GM23338 (cell line): ENCODE measurements at regions not wholly inside any gene's neighbourhood (a gene's known extent, or its start where the extent isn't known, plus 50 kb on each side); places are given as distances from the start of the nearest gene placed in this dataset.

Experiments
- ATAC-seq: fragments of 200-7000 bp; cut with Tn5 transposase; 3 replicates; pipeline ENCODE4 v1.9.1; 2020
- DNase-seq: peaks from one replicate; pipeline ENCODE4 v3.0.0-alpha.2; 2015; ENCODE audit warnings: low spot score
- H2AFZ ChIP-seq: fragments of 200-600 bp; sonication (generic); 2 replicates; pipeline ENCODE4 v1.8.0; 2016; ENCODE audit warnings: antibody characterized with exemption, mild to moderate bottlenecking, moderate library complexity
- H3F3A ChIP-seq: fragments of 200-600 bp; sonication (generic); replicated peaks from 2 replicates; pipeline ENCODE4 v1.8.0; 2017; ENCODE audit warnings: antibody characterized with exemption, mixed run types, low read depth
- H3K27ac ChIP-seq: fragments of 200-600 bp; sonication (generic); 2 replicates; pipeline ENCODE4 v1.6.1; 2016; ENCODE audit warnings: low read depth
- H3K27me3 ChIP-seq: fragments of 200-600 bp; sonication (generic); 2 replicates; pipeline ENCODE4 v1.8.0; 2016; ENCODE audit warnings: mild to moderate bottlenecking, mixed run types, moderate library complexity; ENCODE audit not compliant: insufficient read depth
- H3K36me3 ChIP-seq: fragments of 200-600 bp; sonication (generic); 2 replicates; pipeline ENCODE4 v1.8.0; 2016; ENCODE audit warnings: mild to moderate bottlenecking; ENCODE audit not compliant: insufficient read depth
- H3K4me1 ChIP-seq: fragments of 200-600 bp; sonication (generic); 2 replicates; pipeline ENCODE4 v1.8.0; 2016; ENCODE audit warnings: mild to moderate bottlenecking, moderate library complexity; ENCODE audit not compliant: insufficient read depth
- H3K4me2 ChIP-seq: fragments of 200-600 bp; sonication (generic); 2 replicates; pipeline ENCODE4 v1.7.1; 2017; ENCODE audit warnings: mixed run types
- H3K4me3 ChIP-seq: fragments of 200-600 bp; sonication (generic); 2 replicates; pipeline ENCODE4 v1.6.1; 2016; ENCODE audit warnings: mixed run types
- H3K79me2 ChIP-seq: fragments of 200-600 bp; sonication (generic); replicated peaks from 2 replicates; pipeline ENCODE4 v1.8.0; 2017; ENCODE audit warnings: mild to moderate bottlenecking; ENCODE audit not compliant: insufficient read depth
- H3K9me2 ChIP-seq: fragments of 200-600 bp; sonication (generic); 2 replicates; pipeline ENCODE4 v1.8.0; 2017; ENCODE audit not compliant: insufficient read depth
- H4K20me1 ChIP-seq: fragments of 200-600 bp; sonication (generic); replicated peaks from 2 replicates; pipeline ENCODE4 v1.8.0; 2017; ENCODE audit warnings: mild to moderate bottlenecking; ENCODE audit not compliant: insufficient read depth
- H3K27ac Mint-ChIP-seq: 2 replicates; pipeline ENCODE4 v1.8.0; 2020; ENCODE audit warnings: inconsistent platforms, mild to moderate bottlenecking, moderate library complexity, mixed read lengths
- H3K27me3 Mint-ChIP-seq: 3 replicates; pipeline ENCODE4 v1.8.0; 2022; ENCODE audit warnings: low read depth, mild to moderate bottlenecking, moderate library complexity, mixed read lengths, inconsistent platforms; ENCODE audit not compliant: insufficient read depth, poor library complexity
- H3K36me3 Mint-ChIP-seq: 3 replicates; pipeline ENCODE4 v1.8.0; 2021; ENCODE audit warnings: low read depth, mild to moderate bottlenecking, inconsistent platforms, moderate library complexity, mixed read lengths
- H3K4me1 Mint-ChIP-seq: 3 replicates; pipeline ENCODE4 v1.8.0; 2020; ENCODE audit warnings: mild to moderate bottlenecking, inconsistent platforms, mixed read lengths
- H3K4me3 Mint-ChIP-seq: 3 replicates; pipeline ENCODE4 v1.8.0; 2021; ENCODE audit warnings: moderate library complexity, mild to moderate bottlenecking, inconsistent platforms, mixed read lengths
- H3K9me3 Mint-ChIP-seq: 3 replicates; pipeline ENCODE4 v1.8.0; 2020; ENCODE audit warnings: moderate library complexity, mild to moderate bottlenecking, inconsistent platforms, mixed read lengths
- CREB1 ChIP-seq: fragments of 250-450 bp; sonication (Bioruptor Pico); IDR thresholded peaks from 2 replicates; pipeline ENCODE4 v1.5.0; 2020; ENCODE audit warnings: low read depth, mild to moderate bottlenecking, moderate library complexity
- CTCF ChIP-seq, 2 experiments: fragments of 200-600 bp in 1 of 2; sonication (generic) in 1 of 2; conservative IDR thresholded peaks; 2 replicates each; pipeline versions ENCODE4 v1.5.1 to v1.6.1; 2016 to 2017; ENCODE audit warnings: antibody characterized with exemption in 2 of 2, low read depth in 2 of 2, mild to moderate bottlenecking in 2 of 2, moderate library complexity in 1 of 2
- ETS1 ChIP-seq: IDR thresholded peaks from 2 replicates; pipeline ENCODE4 v1.6.1; 2016; ENCODE audit warnings: antibody characterized with exemption
- EZH2phosphoT487 ChIP-seq: fragments of 200-600 bp; sonication (generic); IDR thresholded peaks from one replicate; pipeline ENCODE4 v1.8.1; 2018; ENCODE audit warnings: antibody characterized with exemption; ENCODE audit not compliant: unreplicated experiment
- JUNB ChIP-seq: IDR thresholded peaks from one replicate; pipeline ENCODE4 v1.6.1; 2016; ENCODE audit warnings: antibody characterized with exemption; ENCODE audit not compliant: unreplicated experiment
- POLR2AphosphoS5 ChIP-seq: IDR thresholded peaks from 2 replicates; pipeline ENCODE4 v1.6.1; 2016; ENCODE audit warnings: antibody characterized with exemption, low read depth
- REST ChIP-seq: IDR thresholded peaks from one replicate; pipeline ENCODE4 v1.6.1; 2018; ENCODE audit warnings: antibody characterized with exemption; ENCODE audit not compliant: unreplicated experiment
- STAT1 ChIP-seq: IDR thresholded peaks from one replicate; pipeline ENCODE4 v1.6.1; 2016; ENCODE audit warnings: antibody characterized with exemption; ENCODE audit not compliant: unreplicated experiment
- ZNF114 ChIP-seq: fragments of 250-450 bp; sonication (Bioruptor Pico); IDR thresholded peaks from 2 replicates; pipeline ENCODE4 v1.5.0; 2020; ENCODE audit warnings: mild to moderate bottlenecking, moderate library complexity

- Histone ChIP-seq H3K4me1 (peaks cover 5% of the 10 kb centered on the region), H4K20me1 (no peaks in the 10 kb centered on the region), H3K36me3 (no peaks in the 10 kb centered on the region), H2AFZ (no peak overlapping the region), H3K79me2 (no peaks in the 10 kb centered on the region), H3K27ac (no peak overlapping the region), H3K9me2 (no peaks in the 10 kb centered on the region), H3K4me3 (no peak overlapping the region), H3F3A (no peaks in the 10 kb centered on the region), H3K4me2 (no peak overlapping the region), H3K27me3 (no peaks in the 10 kb centered on the region)
- peaks cover 7% of the 10 kb centered on the region; the same call in 2 of the 3 replicates for H3K36me3 Mint-ChIP-seq
- no peak overlapping the region for H3K27ac Mint-ChIP-seq
- TF ChIP-seq EZH2phosphoT487 = no peak
- TF ChIP-seq CTCF (conservative IDR thresholded peaks at IDR 0.05; ENCODE audit: low read depth in 2 of 2) = peak; percentile 26 to 59
- H3K4me1 Mint-ChIP-seq = peaks cover 2% of the 10 kb centered on the region; the same call in 2 of the 3 replicates
- no peak for ATAC-seq
- no peak overlapping the region for H3K4me3 Mint-ChIP-seq
- H3K9me3 Mint-ChIP-seq = peaks cover 17% of the 10 kb centered on the region
- no peak for DNase-seq
- H3K27me3 Mint-ChIP-seq = peaks cover 4% of the 10 kb centered on the region
Measured at GRCh38 chr22:26937213-26937612, 279.8 kb downstream of the MIAT start.

- no peak overlapping the region for H2AFZ ChIP-seq
- Mint-ChIP-seq H3K4me1 (peaks cover 11% of the 10 kb centered on the region), H3K4me3 (no peak overlapping the region), H3K36me3 (peaks cover 7% of the 10 kb centered on the region; the same call in 2 of the 3 replicates), H3K27ac (no peak overlapping the region), H3K9me3 (peaks cover 17% of the 10 kb centered on the region), H3K27me3 (peaks cover 5% of the 10 kb centered on the region)
- DNase-seq (no peak), ATAC-seq (no peak)
- no peaks in the 10 kb centered on the region for H4K20me1 ChIP-seq
- H3K4me2 ChIP-seq = no peak overlapping the region
- no peak overlapping the region for H3K4me3 ChIP-seq
- 0 out of 2 replicates have a peak, but pooled peaks cover 1% of the 10 kb centered on the region for H3K9me2 ChIP-seq
- H3K27ac ChIP-seq = no peak overlapping the region
- TF ChIP-seq ETS1 (no peak), JUNB (no peak), EZH2phosphoT487 (no peak)
- H3K4me1 ChIP-seq = peaks cover 14% of the 10 kb centered on the region
- H3K27me3 ChIP-seq = no peaks in the 10 kb centered on the region
- H3F3A ChIP-seq = no peaks in the 10 kb centered on the region
- H3K36me3 ChIP-seq = no peaks in the 10 kb centered on the region
- no peaks in the 10 kb centered on the region for H3K79me2 ChIP-seq
Measured at GRCh38 chr22:26939466-26939865, 282.1 kb downstream of the MIAT start.

- peaks cover 14% of the 10 kb centered on the region for H3K4me1 ChIP-seq
- no peak for TF ChIP-seq REST
- TF ChIP-seq CREB1 (CRISPR knock-in tag) = no peak
- no peak for TF ChIP-seq ZNF114
- no peak for TF ChIP-seq CTCF (conservative IDR thresholded peaks at IDR 0.05; ENCODE audit: low read depth in 2 of 2)
- no peak for TF ChIP-seq POLR2AphosphoS5
- no peak for TF ChIP-seq STAT1
Measured at GRCh38 chr22:26941896-26942636, 284.7 kb downstream of the MIAT start.

More at GRCh38 chr22:26941896-26942636, 284.7 kb downstream of the MIAT start:
- Histone ChIP-seq H2AFZ (peak overlapping the region; percentile 87; the same call in 1 of the 2 replicates), H3K79me2 (no peaks in the 10 kb centered on the region), H3K9me2 (0 out of 2 replicates have a peak, but pooled peaks cover 7% of the 10 kb centered on the region), H3F3A (no peaks in the 10 kb centered on the region), H3K4me3 (no peak overlapping the region), H3K27me3 (no peaks in the 10 kb centered on the region), H4K20me1 (no peaks in the 10 kb centered on the region), H3K4me2 (peak overlapping the region; percentile 43; the same call in 1 of the 2 replicates), H3K36me3 (no peaks in the 10 kb centered on the region), H3K27ac (no peak overlapping the region; the same call in 1 of the 2 replicates)
- DNase-seq (no peak), ATAC-seq (peak; percentile 54)
- peaks cover 3% of the 10 kb centered on the region for H3K27me3 Mint-ChIP-seq
- H3K9me3 Mint-ChIP-seq = peaks cover 17% of the 10 kb centered on the region
- H3K36me3 Mint-ChIP-seq = peaks cover 7% of the 10 kb centered on the region; the same call in 2 of the 3 replicates
- no peak overlapping the region for H3K4me3 Mint-ChIP-seq
- peaks cover 11% of the 10 kb centered on the region for H3K4me1 Mint-ChIP-seq
- H3K27ac Mint-ChIP-seq = no peak overlapping the region
